ENCODE measurements at regions not wholly inside any gene's neighbourhood (a gene's known extent, or its start where the extent isn't known, plus 50 kb on each side); places are given as distances from the start of the nearest gene placed in this dataset.

GRCh38 chr9:88202321-88202720 is 64.0 kb upstream of the SPATA31C2 start:
- Histone ChIP-seq H3K36me3 (ENCODE audit: control insufficient read depth, insufficient read depth, low read length) (no peaks in the 10 kb centered on the region), H3K27me3 (ENCODE audit: control insufficient read depth, insufficient read depth, low read length) (no peaks in the 10 kb centered on the region), H3K4me1 (ENCODE audit: control insufficient read depth, insufficient read depth, low read length) (peaks cover 10% of the 10 kb centered on the region), H3K4me3 (ENCODE audit: low read length) (no peak overlapping the region), H3K27ac (ENCODE audit: low read length) (peak overlapping the region; percentile 28), H3K9me3 (ENCODE audit: control insufficient read depth, low read depth, low read length) (no peaks in the 10 kb centered on the region)
- no CpG with 5 or more reads among the region's 8 CpGs for WGBS (ENCODE audit: insufficient coverage, low lambda C conversion rate)
- DNase-seq, result no peak

- Histone ChIP-seq H3K4me3 (ENCODE audit: low read length) (no peak overlapping the region), H3K9me3 (ENCODE audit: control insufficient read depth, low read depth, low read length) (no peaks in the 10 kb centered on the region), H3K36me3 (ENCODE audit: control insufficient read depth, insufficient read depth, low read length) (no peaks in the 10 kb centered on the region), H3K27me3 (ENCODE audit: control insufficient read depth, insufficient read depth, low read length) (no peaks in the 10 kb centered on the region), H3K4me1 (ENCODE audit: control insufficient read depth, insufficient read depth, low read length) (peaks cover 43% of the 10 kb centered on the region), H3K27ac (ENCODE audit: low read length) (peak overlapping the region; percentile 81)
- DNase-seq, result peak in 1 of 2 donors; percentile 52
- 50% methylated on average over 1 of the region's 7 CpGs for WGBS (ENCODE audit: insufficient coverage, low lambda C conversion rate)
Measured at GRCh38 chr9:88198341-88198807, 60.1 kb upstream of the SPATA31C2 start.

GRCh38 chr9:88197781-88198340 is 59.6 kb upstream of the SPATA31C2 start:
- no peak overlapping the region for H3K4me3 ChIP-seq (ENCODE audit: low read length)
- peak in 1 of 2 donors; percentile 43 for DNase-seq

GRCh38 chr9:88197016-88197415 is 58.7 kb upstream of the SPATA31C2 start:
- 50% methylated on average over 2 of the region's 3 CpGs for WGBS (ENCODE audit: insufficient coverage, low lambda C conversion rate)
- Histone ChIP-seq H3K9me3 (ENCODE audit: control insufficient read depth, low read depth, low read length) (no peaks in the 10 kb centered on the region), H3K36me3 (ENCODE audit: control insufficient read depth, insufficient read depth, low read length) (no peaks in the 10 kb centered on the region), H3K27me3 (ENCODE audit: control insufficient read depth, insufficient read depth, low read length) (no peaks in the 10 kb centered on the region), H3K4me1 (ENCODE audit: control insufficient read depth, insufficient read depth, low read length) (peaks cover 43% of the 10 kb centered on the region), H3K27ac (ENCODE audit: low read length) (peak overlapping the region; percentile 81), H3K4me3 (ENCODE audit: low read length) (no peak overlapping the region)
- peak in 1 of 2 donors; percentile 36 for DNase-seq

More at GRCh38 chr9:88197781-88198340, 59.6 kb upstream of the SPATA31C2 start:
- Histone ChIP-seq H3K27ac (ENCODE audit: low read length) (peak overlapping the region; percentile 81), H3K36me3 (ENCODE audit: control insufficient read depth, insufficient read depth, low read length) (no peaks in the 10 kb centered on the region), H3K4me1 (ENCODE audit: control insufficient read depth, insufficient read depth, low read length) (peaks cover 43% of the 10 kb centered on the region), H3K27me3 (ENCODE audit: control insufficient read depth, insufficient read depth, low read length) (no peaks in the 10 kb centered on the region), H3K9me3 (ENCODE audit: control insufficient read depth, low read depth, low read length) (no peaks in the 10 kb centered on the region)
- no CpG with 5 or more reads among the region's 4 CpGs for WGBS (ENCODE audit: insufficient coverage, low lambda C conversion rate)

GRCh38 chr9:88196142-88196790 is 58.0 kb upstream of the SPATA31C2 start:
- WGBS (ENCODE audit: insufficient coverage, low lambda C conversion rate), result no CpG with 5 or more reads among the region's 5 CpGs
- peaks cover 43% of the 10 kb centered on the region for H3K4me1 ChIP-seq (ENCODE audit: control insufficient read depth, insufficient read depth, low read length)
- H3K4me3 ChIP-seq (ENCODE audit: low read length), result no peak overlapping the region
- DNase-seq, result peak; percentile 69 to 77
- H3K36me3 ChIP-seq (ENCODE audit: control insufficient read depth, insufficient read depth, low read length), result no peaks in the 10 kb centered on the region
- H3K27me3 ChIP-seq (ENCODE audit: control insufficient read depth, insufficient read depth, low read length), result no peaks in the 10 kb centered on the region
- no peaks in the 10 kb centered on the region for H3K9me3 ChIP-seq (ENCODE audit: control insufficient read depth, low read depth, low read length)
- peak overlapping the region; percentile 81 for H3K27ac ChIP-seq (ENCODE audit: low read length)

GRCh38 chr9:88193766-88194165 is 55.5 kb upstream of the SPATA31C2 start:
- 41% methylated on average over 4 of the region's 6 CpGs for WGBS (ENCODE audit: insufficient coverage, low lambda C conversion rate)
- Histone ChIP-seq H3K9me3 (ENCODE audit: control insufficient read depth, low read depth, low read length) (peaks cover 4% of the 10 kb centered on the region), H3K27ac (ENCODE audit: low read length) (peak overlapping the region; percentile 50), H3K36me3 (ENCODE audit: control insufficient read depth, insufficient read depth, low read length) (no peaks in the 10 kb centered on the region), H3K4me1 (ENCODE audit: control insufficient read depth, insufficient read depth, low read length) (peaks cover 43% of the 10 kb centered on the region), H3K4me3 (ENCODE audit: low read length) (no peak overlapping the region), H3K27me3 (ENCODE audit: control insufficient read depth, insufficient read depth, low read length) (no peaks in the 10 kb centered on the region)
- DNase-seq, result peak in 1 of 2 donors; percentile 50

GRCh38 chr9:88191456-88191855 is 53.2 kb upstream of the SPATA31C2 start:
- Histone ChIP-seq H3K9me3 (ENCODE audit: control insufficient read depth, low read depth, low read length) (peaks cover 4% of the 10 kb centered on the region), H3K4me1 (ENCODE audit: control insufficient read depth, insufficient read depth, low read length) (peaks cover 25% of the 10 kb centered on the region), H3K4me3 (ENCODE audit: low read length) (no peak overlapping the region), H3K36me3 (ENCODE audit: control insufficient read depth, insufficient read depth, low read length) (no peaks in the 10 kb centered on the region), H3K27me3 (ENCODE audit: control insufficient read depth, insufficient read depth, low read length) (no peaks in the 10 kb centered on the region), H3K27ac (ENCODE audit: low read length) (no peak overlapping the region)
- no CpG with 5 or more reads among the region's 2 CpGs for WGBS (ENCODE audit: insufficient coverage, low lambda C conversion rate)
- no peak for DNase-seq

- Histone ChIP-seq H3K9me3 (ENCODE audit: control insufficient read depth, low read depth, low read length) (peaks cover 4% of the 10 kb centered on the region), H3K4me1 (ENCODE audit: control insufficient read depth, insufficient read depth, low read length) (peaks cover 5% of the 10 kb centered on the region), H3K36me3 (ENCODE audit: control insufficient read depth, insufficient read depth, low read length) (no peaks in the 10 kb centered on the region), H3K27ac (ENCODE audit: low read length) (no peak overlapping the region), H3K27me3 (ENCODE audit: control insufficient read depth, insufficient read depth, low read length) (no peaks in the 10 kb centered on the region), H3K4me3 (ENCODE audit: low read length) (no peak overlapping the region)
- DNase-seq, result no peak
- WGBS (ENCODE audit: insufficient coverage, low lambda C conversion rate), result 100% methylated on average over 1 of the region's 1 CpG
Measured at GRCh38 chr9:88189371-88189770, 51.1 kb upstream of the SPATA31C2 start.
